IMR-90 (cell line): ENCODE measurements at regions not wholly inside any gene's neighbourhood (a gene's known extent, or its start where the extent isn't known, plus 50 kb on each side); places are given as distances from the start of the nearest gene placed in this dataset.

Experiments
- ATAC-seq: fragments of 200-7000 bp; cut with Tn5 transposase; 2 replicates; pipeline ENCODE4 v1.9.1; 2020; ENCODE audit warnings: low read depth, mild to moderate bottlenecking, moderate library complexity
- BruUV-seq: library from RNA; stranded (reverse); fragments of 400-500 nt; replicated peaks from 2 replicates; lab custom pipeline; 2021; lab: Mats Ljungman, UMichigan
- CTCF ChIA-PET: fragments of 300-600 bp; formaldehyde crosslinking; extraction: SDS; loops from one replicate; lab custom pipeline; 2021; ENCODE audit warnings: antibody characterized with exemption; lab: Yijun Ruan, JAX
- POLR2A ChIA-PET: fragments of 300-600 bp; sonication (Branson Sonifier 250); formaldehyde crosslinking; loops from one replicate; lab custom pipeline; 2022; ENCODE audit warnings: antibody characterized with exemption; ENCODE audit not compliant: unreplicated experiment; lab: Charles Lee
- DNase-seq: peaks from one replicate; pipeline ENCODE4 v3.0.0; 2013
- H2AFZ ChIP-seq: replicated peaks from 2 replicates; pipeline ENCODE3; 2013; ENCODE audit warnings: low read length, mild to moderate bottlenecking; ENCODE audit not compliant: poor library complexity
- H2AK5ac ChIP-seq: 2 replicates; pipeline ENCODE4 v1.6.1; 2013; ENCODE audit warnings: low read depth, low read length, inconsistent platforms
- H2AK9ac ChIP-seq: replicated peaks from 2 replicates; pipeline ENCODE3; 2013; ENCODE audit warnings: mild to moderate bottlenecking, low read depth, low read length, moderate library complexity; ENCODE audit not compliant: poor library complexity
- H2BK120ac ChIP-seq: 2 replicates; pipeline ENCODE4 v1.6.1; 2013; ENCODE audit warnings: low read depth, low read length, inconsistent platforms
- H2BK15ac ChIP-seq: 3 replicates; pipeline ENCODE4 v1.6.1; 2013; ENCODE audit warnings: low read depth, low read length, inconsistent platforms
- H2BK20ac ChIP-seq: 2 replicates; pipeline ENCODE4 v1.6.1; 2013; ENCODE audit warnings: low read depth, mild to moderate bottlenecking, inconsistent platforms, low read length, moderate library complexity
- H2BK5ac ChIP-seq: 2 replicates; pipeline ENCODE4 v1.6.1; 2013; ENCODE audit warnings: mild to moderate bottlenecking, low read depth, low read length, inconsistent platforms; ENCODE audit not compliant: poor library complexity, severe bottlenecking
- H3K14ac ChIP-seq: replicated peaks from 2 replicates; pipeline ENCODE4 v1.6.1; 2013; ENCODE audit warnings: low read depth, low read length, inconsistent platforms
- H3K18ac ChIP-seq: 2 replicates; pipeline ENCODE4 v1.6.1; 2013; ENCODE audit warnings: low read depth, low read length, control low read depth
- H3K23ac ChIP-seq: 2 replicates; pipeline ENCODE4 v1.6.1; 2013; ENCODE audit warnings: low read depth, low read length, inconsistent platforms
- H3K27ac ChIP-seq: 2 replicates; pipeline ENCODE4 v1.5.1; 2013; ENCODE audit warnings: mild to moderate bottlenecking, control low read depth, low read length; ENCODE audit not compliant: insufficient read depth
- H3K27me3 ChIP-seq: 2 replicates; pipeline ENCODE4 v1.6.1; 2013; ENCODE audit warnings: low read length; ENCODE audit not compliant: control insufficient read depth, insufficient read depth
- H3K36me3 ChIP-seq: 2 replicates; pipeline ENCODE4 v1.6.1; 2013; ENCODE audit warnings: low read length, mixed read lengths; ENCODE audit not compliant: control insufficient read depth, insufficient read depth
- H3K4ac ChIP-seq: 2 replicates; pipeline ENCODE4 v1.6.1; 2013; ENCODE audit warnings: low read depth, low read length, inconsistent platforms
- H3K4me1 ChIP-seq: 2 replicates; pipeline ENCODE4 v1.6.1; 2013; ENCODE audit warnings: low read length, mixed read lengths; ENCODE audit not compliant: control insufficient read depth, insufficient read depth
- H3K4me2 ChIP-seq: 2 replicates; pipeline ENCODE4 v1.6.1; 2013; ENCODE audit warnings: low read depth, mild to moderate bottlenecking, control low read depth, low read length, moderate library complexity
- H3K4me3 ChIP-seq: 2 replicates; pipeline ENCODE4 v1.5.1; 2013; ENCODE audit warnings: low read depth, mild to moderate bottlenecking, control low read depth, low read length, moderate library complexity; ENCODE audit not compliant: insufficient read depth
- H3K56ac ChIP-seq: 2 replicates; pipeline ENCODE4 v1.6.1; 2013; ENCODE audit warnings: low read length, inconsistent platforms; ENCODE audit not compliant: insufficient read depth; ENCODE audit errors: extremely low read depth
- H3K79me1 ChIP-seq, 2 experiments: 2 replicates each; pipeline ENCODE4 v1.6.1; 2013; ENCODE audit warnings: low read length in 2 of 2, inconsistent platforms in 1 of 2, low read depth in 1 of 2
- H3K9ac ChIP-seq: 2 replicates; pipeline ENCODE4 v1.6.1; 2013; ENCODE audit warnings: low read depth, low read length, control low read depth
- H3K9me1 ChIP-seq: 2 replicates; pipeline ENCODE4 v1.6.1; 2013; ENCODE audit warnings: low read length, inconsistent platforms; ENCODE audit not compliant: insufficient read depth
- H3K9me3 ChIP-seq: 2 replicates; pipeline ENCODE4 v1.6.1; 2013; ENCODE audit warnings: low read length; ENCODE audit not compliant: control insufficient read depth, insufficient read depth
- H4K20me1 ChIP-seq: 2 replicates; pipeline ENCODE4 v1.6.1; 2013; ENCODE audit warnings: low read length, inconsistent platforms; ENCODE audit not compliant: insufficient read depth
- H4K5ac ChIP-seq: 2 replicates; pipeline ENCODE4 v1.6.1; 2013; ENCODE audit warnings: mild to moderate bottlenecking, low read depth, low read length, control low read depth
- H4K8ac ChIP-seq, 2 experiments: 2 replicates each; pipeline ENCODE4 v1.6.1; 2013; ENCODE audit warnings: low read depth in 2 of 2, low read length in 2 of 2, control low read depth in 1 of 2, inconsistent platforms in 1 of 2
- H4K91ac ChIP-seq: 2 replicates; pipeline ENCODE4 v1.6.1; 2013; ENCODE audit warnings: low read depth, low read length, inconsistent platforms; ENCODE audit not compliant: insufficient read depth
- BHLHE40 ChIP-seq: fragments of 150-350 bp; IDR thresholded peaks from 2 replicates; pipeline ENCODE4 v1.6.1; 2016; ENCODE audit warnings: mild to moderate bottlenecking, low read depth, low read length
- CEBPB ChIP-seq: IDR thresholded peaks from 2 replicates; pipeline ENCODE4 v1.6.1; 2012; ENCODE audit warnings: low read depth, low read length, improper control_type of control experiment
- CTCF ChIP-seq: conservative IDR thresholded peaks from 2 replicates; pipeline ENCODE4 v1.5.1; 2012; ENCODE audit warnings: mild to moderate bottlenecking, low read depth, low read length, improper control_type of control experiment
- ELK1 ChIP-seq: fragments of 150-350 bp; IDR thresholded peaks from 2 replicates; pipeline ENCODE4 v1.6.1; 2016; ENCODE audit warnings: low read depth, mild to moderate bottlenecking, low read length, moderate library complexity, borderline replicate concordance
- FOS ChIP-seq: fragments of 150-350 bp; IDR thresholded peaks from 2 replicates; pipeline ENCODE4 v1.6.1; 2016; ENCODE audit warnings: low read depth, low read length
- MAFK ChIP-seq: IDR thresholded peaks from 2 replicates; pipeline ENCODE4 v1.6.1; 2012; ENCODE audit warnings: low read depth, low read length, improper control_type of control experiment
- MAZ ChIP-seq: IDR thresholded peaks from 2 replicates; pipeline ENCODE4 v1.6.1; 2012; ENCODE audit warnings: low read depth, mild to moderate bottlenecking, low read length, improper control_type of control experiment, moderate library complexity, borderline replicate concordance
- SMC3 ChIP-seq: fragments of 150-350 bp; IDR thresholded peaks from 2 replicates; pipeline ENCODE4 v1.6.1; 2016; ENCODE audit warnings: low read depth, mild to moderate bottlenecking, antibody characterized with exemption, low read length, moderate library complexity
- WGBS, 2 experiments: methylation state at CpG; one replicate each; pipeline versions ENCODE4 v1.1.5 to v1.1.7; 2013; ENCODE audit warnings: missing lambda C conversion rate in 2 of 2; ENCODE audit not compliant: insufficient read length in 1 of 2; ENCODE audit errors: extremely low coverage in 2 of 2; 5-methylcytosine and 5-hydroxymethylcytosine counted together
- dilution Hi-C: fragments of 300-500 bp; cut with HindIII; formaldehyde crosslinking; loops from one replicate; pipeline ENCODE4 v1.14.3; 2018; ENCODE audit warnings: low sequenced_read_pairs; ENCODE audit not compliant: unreplicated experiment
- in situ Hi-C: fragments of 300-500 bp; cut with MboI; formaldehyde crosslinking; loops from 3 replicates; pipeline ENCODE4 v1.14.3; 2019; ENCODE audit warnings: low sequenced_read_pairs, inconsistent platforms, mixed read lengths
- intact Hi-C: fragments of 100-400 bp; cut with micrococcal nuclease; formaldehyde crosslinking; loops from 2 replicates; pipeline ENCODE4 v1.10.0; 2022

- H2BK5ac ChIP-seq: no peak overlapping the region
- H3K4ac ChIP-seq: no peak overlapping the region
- CTCF ChIA-PET: no interaction called here
- H3K4me1 ChIP-seq: no peaks in the 10 kb centered on the region
- no peak overlapping the region for H3K9ac ChIP-seq
- no peak overlapping the region for H2BK15ac ChIP-seq
- no peak overlapping the region for H4K8ac ChIP-seq
- H3K27me3 ChIP-seq: no peaks in the 10 kb centered on the region
- H3K27ac ChIP-seq: no peak overlapping the region
- no peaks in the 10 kb centered on the region for H3K79me1 ChIP-seq
- dilution Hi-C loops: no loop called here
- no peak overlapping the region for H3K23ac ChIP-seq
- intact Hi-C loops: no loop called here
- H2AFZ ChIP-seq: no peak overlapping the region
- no peak overlapping the region for H2BK20ac ChIP-seq
- 0 out of 2 replicates have a peak, but pooled peaks cover 1% of the 10 kb centered on the region for H3K36me3 ChIP-seq
- no peak overlapping the region for H3K4me3 ChIP-seq
- ATAC-seq (no peak), DNase-seq (peak; percentile 12)
- H4K20me1 ChIP-seq: no peaks in the 10 kb centered on the region
- no peak overlapping the region for H4K5ac ChIP-seq
- no peak overlapping the region for H3K14ac ChIP-seq
- no TSS peak for BruUV-seq
- no peak for TF ChIP-seq CEBPB
- TF ChIP-seq MAFK: no peak
- TF ChIP-seq BHLHE40: no peak
- no peak for TF ChIP-seq ELK1
- TF ChIP-seq FOS: no peak
- TF ChIP-seq SMC3: no peak
- TF ChIP-seq CTCF: no peak
- TF ChIP-seq MAZ: no peak
- no peak overlapping the region for H3K4me2 ChIP-seq
- H2AK9ac ChIP-seq: no peak overlapping the region
- H2AK5ac ChIP-seq: no peak overlapping the region
- POLR2A ChIA-PET: no interaction called here
- no peaks in the 10 kb centered on the region for H3K9me3 ChIP-seq
- H3K56ac ChIP-seq: no peak overlapping the region
- in situ Hi-C loops: no loop called here
- H2BK120ac ChIP-seq: no peak overlapping the region
- no peak overlapping the region for H3K18ac ChIP-seq
- WGBS, 2 experiments: no CpG with 5 or more reads among the region's 2 CpGs
- H3K9me1 ChIP-seq: no peaks in the 10 kb centered on the region
- H4K91ac ChIP-seq: no peak overlapping the region
These were observed 72.0 kb upstream of the ADAMTS9 start for GRCh38 chr3:64759811-64760210.
